GM12891 (cell line): ENCODE measurements at regions not wholly inside any gene's neighbourhood (a gene's known extent, or its start where the extent isn't known, plus 50 kb on each side); places are given as distances from the start of the nearest gene placed in this dataset.

Experiments used
- POLR2A ChIP-seq: IDR thresholded peaks from 2 replicates; pipeline ENCODE4 v1.6.1; 2011; ENCODE audit warnings: low read depth, low read length, control low read depth
- POLR2AphosphoS5 ChIP-seq: IDR thresholded peaks from 2 replicates; pipeline ENCODE4 v1.6.1; 2011; ENCODE audit warnings: low read depth, low read length, control low read depth
- SPI1 ChIP-seq: IDR thresholded peaks from 2 replicates; pipeline ENCODE4 v1.6.1; 2011; ENCODE audit warnings: low read depth, low read length, control low read depth

DNA sequence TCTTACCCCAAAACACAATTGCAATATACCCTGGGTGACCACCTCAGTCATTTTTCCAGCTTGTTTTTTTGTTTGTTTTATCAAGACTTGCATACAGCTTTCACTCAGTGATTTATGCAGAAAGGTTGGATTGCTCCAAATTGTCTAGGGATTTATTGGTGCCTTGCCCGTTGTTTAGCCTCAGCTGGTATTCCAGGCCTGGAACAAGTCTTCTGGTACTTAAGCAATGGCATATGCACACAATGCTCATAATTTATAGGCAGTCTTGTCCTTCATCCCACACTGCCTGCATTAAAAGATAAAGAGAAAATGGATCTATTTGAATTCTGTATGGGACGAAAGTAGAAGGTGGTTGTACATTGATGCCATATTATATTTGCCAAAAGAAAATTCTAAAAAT, 392.5 kb downstream of the ADAMTS20 start:
- TF ChIP-seq POLR2A (no peak), SPI1 (no peak), POLR2AphosphoS5 (no peak)
